Erythroblast (primary cell): ENCODE measurements at regions not wholly inside any gene's neighbourhood (a gene's known extent, or its start where the extent isn't known, plus 50 kb on each side); places are given as distances from the start of the nearest gene placed in this dataset.

Experiments
- GATA1 ChIP-seq: IDR thresholded peaks from 2 replicates; pipeline ENCODE4 v1.6.1; 2011; ENCODE audit warnings: low read depth, mild to moderate bottlenecking, control low read depth, low read length, moderate library complexity
- POLR2A ChIP-seq: IDR thresholded peaks from 2 replicates; pipeline ENCODE4 v1.6.1; 2011; ENCODE audit warnings: mild to moderate bottlenecking, low read length

- TF ChIP-seq POLR2A (no peak), GATA1 (no peak)
Measured at GRCh38 chr4:81690871-81691270, 219.2 kb upstream of the RASGEF1B start.
